Inferior parietal cortex (tissue), 1 donor: ENCODE measurements at regions not wholly inside any gene's neighbourhood (a gene's known extent, or its start where the extent isn't known, plus 50 kb on each side); places are given as distances from the start of the nearest gene placed in this dataset.
"Not testable (repeated sequence)": the region's sequence is repeated elsewhere in the genome, so short reads cannot be mapped to it uniquely, and the experiment has no call there.

Experiments
- DNase-seq: peaks from one replicate; pipeline ENCODE4 v3.0.0-alpha.2; 2016; ENCODE audit errors: extremely low spot score

DNA sequence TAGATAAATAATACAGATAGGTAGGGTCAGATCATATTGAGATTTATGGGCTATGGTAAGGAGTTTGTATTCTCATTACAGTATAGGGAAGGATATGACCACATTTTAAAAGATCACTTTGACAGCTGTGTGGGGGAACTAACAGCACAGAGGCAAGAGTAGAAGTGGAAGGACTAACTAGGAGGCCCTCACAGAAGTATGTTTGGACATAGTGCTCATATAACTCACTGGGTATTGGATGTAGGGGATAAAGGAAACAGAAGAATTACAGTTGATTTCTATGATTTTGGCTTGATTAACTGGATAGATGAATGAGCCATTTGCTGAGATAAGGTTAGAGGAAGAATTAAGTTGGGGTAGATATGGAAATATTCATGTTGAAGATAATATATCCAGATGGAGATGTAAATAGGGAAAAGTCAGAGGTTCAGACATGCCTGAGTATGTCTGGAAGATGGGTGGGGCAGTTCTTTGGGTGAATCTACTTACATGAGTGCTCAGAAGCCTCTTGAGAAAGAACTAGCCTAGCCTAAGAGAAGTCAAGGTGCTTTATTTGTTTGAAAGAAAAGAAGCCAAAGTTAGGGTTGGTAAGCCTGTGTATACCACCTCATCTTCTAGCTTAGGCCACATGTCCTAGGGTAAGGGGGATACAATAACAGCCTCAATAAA, 133.4 kb downstream of the NDFIP2 start:
- DNase-seq = no peak

DNA sequence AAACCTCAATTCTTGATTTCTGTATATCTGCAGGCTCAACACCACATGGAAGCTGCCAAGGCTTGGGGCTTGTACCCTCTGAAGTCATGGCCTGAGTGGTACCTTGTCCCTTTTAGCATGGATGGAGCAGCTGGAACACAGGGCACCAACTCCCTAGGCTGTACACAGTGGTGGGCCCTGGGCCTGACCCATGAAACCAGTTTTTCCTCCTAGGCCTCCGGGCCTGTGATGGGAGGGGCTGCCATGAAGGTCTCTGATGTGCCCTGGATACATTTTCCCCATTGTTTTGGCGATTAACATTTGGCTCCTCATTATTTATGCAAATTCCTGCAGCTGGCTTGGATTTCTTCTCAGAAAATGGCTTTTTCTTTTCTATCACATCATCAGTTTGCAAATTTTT, 131.6 kb downstream of the NDFIP2 start:
- DNase-seq = no peak

DNA sequence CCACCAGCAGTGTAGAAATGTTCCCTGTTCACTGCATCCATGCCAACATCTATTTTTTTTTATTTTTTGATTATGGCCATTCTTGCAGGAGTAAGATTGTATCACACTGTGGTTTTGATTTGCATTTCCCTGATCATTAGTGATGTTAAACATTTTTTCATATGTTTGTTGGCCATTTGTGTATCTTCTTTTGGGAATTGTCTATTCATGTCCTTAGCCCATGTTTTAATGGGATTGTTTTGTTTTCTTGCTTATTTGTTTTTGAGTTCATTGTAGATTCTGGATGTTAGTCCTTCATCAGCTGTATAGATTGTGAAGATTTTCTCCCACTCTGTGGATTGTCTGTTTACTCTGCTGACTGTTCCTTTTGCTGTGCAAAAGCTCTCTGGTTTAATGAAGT, 126.9 kb downstream of the NDFIP2 start:
- DNase-seq = not testable (repeated sequence)
